ENCODE measurements at regions not wholly inside any gene's neighbourhood (a gene's known extent, or its start where the extent isn't known, plus 50 kb on each side); places are given as distances from the start of the nearest gene placed in this dataset.

- no peak for TF ChIP-seq REST (IDR thresholded peaks at IDR 0.05; ENCODE audit: insufficient read depth in 1 of 2, low read depth in 2 of 2, low read length in 2 of 2)
- TF ChIP-seq SIN3A (IDR thresholded peaks at IDR 0.05; ENCODE audit: borderline replicate concordance, insufficient read depth, low read length): no peak
- TF ChIP-seq TAF1 (IDR thresholded peaks at IDR 0.05; ENCODE audit: borderline replicate concordance, insufficient read depth, low read length): no peak
- no peak for TF ChIP-seq POLR2AphosphoS5 (IDR thresholded peaks at IDR 0.05; ENCODE audit: low read depth, low read length)
Observed at GRCh38 chr9:81395676-81396054, 293.7 kb downstream of the TLE1 start.
